GM12878 (cell line): ENCODE measurements at regions not wholly inside any gene's neighbourhood (a gene's known extent, or its start where the extent isn't known, plus 50 kb on each side); places are given as distances from the start of the nearest gene placed in this dataset.

Source experiments
- ATAC-seq: fragments of 200-7000 bp; cut with Tn5 transposase; 3 replicates; pipeline ENCODE4 v1.9.1; 2020; ENCODE audit warnings: mild to moderate bottlenecking, moderate library complexity
- BruUV-seq: library from RNA; stranded (reverse); fragments of 400-500 nt; replicated peaks from 2 replicates; lab custom pipeline; 2021; lab: Mats Ljungman, UMichigan
- CTCF ChIA-PET: fragments of 300-600 bp; sonication (Branson Sonifier 250); formaldehyde crosslinking; extraction: SDS; loops from one replicate; lab custom pipeline; 2021; ENCODE audit warnings: inconsistent platforms; lab: Yijun Ruan, JAX
- POLR2A ChIA-PET: fragments of 350-600 bp; formaldehyde crosslinking; extraction: SDS; loops from one replicate; lab custom pipeline; 2021; ENCODE audit warnings: inconsistent platforms; lab: Charles Lee
- RAD21 ChIA-PET: fragments of 300-600 bp; sonication (Branson Sonifier 250); formaldehyde crosslinking; loops from one replicate; lab custom pipeline; 2023; ENCODE audit warnings: antibody characterized with exemption; ENCODE audit not compliant: unreplicated experiment; lab: Charles Lee
- SMC1A ChIA-PET: fragments of 300-600 bp; sonication (Branson Sonifier 250); formaldehyde crosslinking; loops from one replicate; lab custom pipeline; 2023; ENCODE audit not compliant: unreplicated experiment, uncharacterized antibody; lab: Charles Lee
- DNase-seq: peaks from one replicate; pipeline ENCODE4 v3.0.0-alpha.2; 2011; ENCODE audit warnings: low read depth, low spot score
- FAIRE-seq: peaks from 3 replicates; lab custom pipeline; 2011; peaks lifted over from hg19 to GRCh38; lab: Jason Lieb, UNC
- H2AFZ ChIP-seq: 2 replicates; pipeline ENCODE4 v1.6.0; 2011; ENCODE audit warnings: low read depth, low read length, control low read depth; ENCODE audit not compliant: control insufficient read depth
- H3K27ac ChIP-seq: 2 replicates; pipeline ENCODE4 v1.5.1; 2011; ENCODE audit warnings: control low read depth; ENCODE audit not compliant: control insufficient read depth, insufficient read depth
- H3K27me3 ChIP-seq, 2 experiments: replicated peaks in 1 of 2; 2 replicates each; pipeline versions ENCODE4 v1.6.0 to v1.6.1; 2011; ENCODE audit warnings: low read length in 1 of 2; ENCODE audit not compliant: control insufficient read depth in 2 of 2, insufficient read depth in 2 of 2
- H3K36me3 ChIP-seq, 2 experiments: 2 replicates each; pipeline ENCODE4 v1.5.1; 2011; ENCODE audit warnings: low read length in 1 of 2; ENCODE audit not compliant: control insufficient read depth in 2 of 2, insufficient read depth in 2 of 2
- H3K4me1 ChIP-seq: 2 replicates; pipeline ENCODE4 v1.6.1; 2011; ENCODE audit warnings: mild to moderate bottlenecking, low read length, moderate library complexity, mixed read lengths; ENCODE audit not compliant: control insufficient read depth, insufficient read depth
- H3K4me2 ChIP-seq: 2 replicates; pipeline ENCODE4 v1.6.0; 2011; ENCODE audit warnings: control low read depth; ENCODE audit not compliant: control insufficient read depth, insufficient read depth
- H3K4me3 ChIP-seq: fragments of 200-600 bp; sonication (generic); 2 replicates; pipeline ENCODE4 v1.5.1; 2016
- H3K79me2 ChIP-seq: 2 replicates; pipeline ENCODE4 v1.6.0; 2011; ENCODE audit warnings: low read length; ENCODE audit not compliant: control insufficient read depth, insufficient read depth
- H3K9ac ChIP-seq: 2 replicates; pipeline ENCODE4 v1.8.0; 2011; ENCODE audit warnings: low read length, control low read depth, mixed read lengths; ENCODE audit not compliant: control insufficient read depth, insufficient read depth
- H3K9me3 ChIP-seq: replicated peaks from 3 replicates; pipeline ENCODE4 v1.5.1; 2011; ENCODE audit warnings: mild to moderate bottlenecking, low read length; ENCODE audit not compliant: control insufficient read depth, insufficient read depth
- H4K20me1 ChIP-seq: 2 replicates; pipeline ENCODE4 v1.6.0; 2011; ENCODE audit not compliant: control insufficient read depth, insufficient read depth
- E2F8 ChIP-seq: fragments of 450-650 bp; IDR thresholded peaks from 2 replicates; pipeline ENCODE4 v1.6.1; 2018; ENCODE audit warnings: mild to moderate bottlenecking, low read depth, moderate library complexity; ENCODE audit not compliant: partially characterized antibody
- EZH2 ChIP-seq: IDR thresholded peaks from 2 replicates; pipeline ENCODE4 v1.6.1; 2012; ENCODE audit warnings: low read depth, mild to moderate bottlenecking, control low read depth, inconsistent platforms, low read length, borderline replicate concordance; ENCODE audit not compliant: control insufficient read depth
- HCFC1 ChIP-seq: fragments of 150-350 bp; IDR thresholded peaks from 2 replicates; pipeline ENCODE4 v1.6.1; 2014; ENCODE audit warnings: low read length
- MAX ChIP-seq: IDR thresholded peaks from 2 replicates; pipeline ENCODE4 v1.6.1; 2012; ENCODE audit warnings: low read depth, low read length, improper control_type of control experiment
- PML ChIP-seq: IDR thresholded peaks from 2 replicates; pipeline ENCODE4 v1.6.1; 2012; ENCODE audit warnings: low read length, inconsistent platforms
- REST ChIP-seq: IDR thresholded peaks from 2 replicates; pipeline ENCODE4 v1.6.1; 2012; ENCODE audit warnings: mild to moderate bottlenecking, low read depth, low read length
- SMAD1 ChIP-seq: fragments of 450-650 bp; IDR thresholded peaks from 2 replicates; pipeline ENCODE4 v1.6.1; 2018; ENCODE audit warnings: mild to moderate bottlenecking, low read depth; ENCODE audit not compliant: partially characterized antibody
- SPI1 ChIP-seq: IDR thresholded peaks from 2 replicates; pipeline ENCODE4 v1.6.1; 2011; ENCODE audit warnings: low read depth, mild to moderate bottlenecking, low read length, moderate library complexity, borderline replicate concordance; ENCODE audit not compliant: insufficient read depth
- WGBS: methylation state at CpG from one replicate; pipeline ENCODE4 v1.1.6; 2016; ENCODE audit warnings: low lambda C conversion rate; ENCODE audit not compliant: insufficient replicate concordance, insufficient coverage; ENCODE audit errors: missing lambda C conversion rate; 5-methylcytosine and 5-hydroxymethylcytosine counted together
- in situ Hi-C: fragments of 300-500 bp; cut with MboI; formaldehyde crosslinking; loops from 9 replicates; pipeline ENCODE4 v1.14.3; 2018; ENCODE audit warnings: mixed read lengths
- intact Hi-C: fragments of 100-400 bp; cut with micrococcal nuclease; formaldehyde crosslinking; loops from one replicate; pipeline ENCODE4 v1.14.2; 2022; ENCODE audit not compliant: unreplicated experiment
- TF ChIP-seq, protein P1 (sequence below): IDR thresholded peaks from 2 replicates; pipeline ENCODE4 v1.6.1; 2012; ENCODE audit warnings: low read depth, low read length, improper control_type of control experiment

- no peak for TF ChIP-seq EZH2
- no peak for TF ChIP-seq E2F8
- TF ChIP-seq REST: no peak
- no peak for TF ChIP-seq MAX
- TF ChIP-seq HCFC1: no peak
- no peak for TF ChIP-seq SPI1
- no peak for TF ChIP-seq PML
- no peak for TF ChIP-seq SMAD1
- TF ChIP-seq, protein P1, sequence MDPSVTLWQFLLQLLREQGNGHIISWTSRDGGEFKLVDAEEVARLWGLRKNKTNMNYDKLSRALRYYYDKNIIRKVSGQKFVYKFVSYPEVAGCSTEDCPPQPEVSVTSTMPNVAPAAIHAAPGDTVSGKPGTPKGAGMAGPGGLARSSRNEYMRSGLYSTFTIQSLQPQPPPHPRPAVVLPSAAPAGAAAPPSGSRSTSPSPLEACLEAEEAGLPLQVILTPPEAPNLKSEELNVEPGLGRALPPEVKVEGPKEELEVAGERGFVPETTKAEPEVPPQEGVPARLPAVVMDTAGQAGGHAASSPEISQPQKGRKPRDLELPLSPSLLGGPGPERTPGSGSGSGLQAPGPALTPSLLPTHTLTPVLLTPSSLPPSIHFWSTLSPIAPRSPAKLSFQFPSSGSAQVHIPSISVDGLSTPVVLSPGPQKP: no peak
- DNase-seq (no peak), ATAC-seq (no peak), FAIRE-seq (no peak)
- ChIA-PET RAD21 (no interaction called here), SMC1A (interaction anchor here (0.7 to 1.1 kb wide), 3 partner anchors 20 to 87 kb away, joined by 3 to 4 read pairs (median 3); no protein-coding TSS in a partner anchor), CTCF (no interaction called here), POLR2A (no interaction called here)
- no TSS peak for BruUV-seq
- intact Hi-C loops (no loop called here), in situ Hi-C loops (no loop called here)
- Histone ChIP-seq H3K9ac (no peak overlapping the region), H3K27me3 (no peaks in the 10 kb centered on the region), H2AFZ (no peak overlapping the region), H3K4me1 (no peaks in the 10 kb centered on the region), H4K20me1 (no peaks in the 10 kb centered on the region), H3K4me2 (no peak overlapping the region), H3K4me3 (no peak overlapping the region), H3K36me3 (no peaks in the 10 kb centered on the region), H3K9me3 (no peaks in the 10 kb centered on the region), H3K27ac (no peak overlapping the region), H3K79me2 (no peaks in the 10 kb centered on the region)
- WGBS: 75% methylated on average over 2 of the region's 2 CpGs
Measured at GRCh38 chr4:100803751-100804150, 285.9 kb upstream of the EMCN start.
